ENCODE measurements at regions not wholly inside any gene's neighbourhood (a gene's known extent, or its start where the extent isn't known, plus 50 kb on each side); places are given as distances from the start of the nearest gene placed in this dataset.

- Histone ChIP-seq H3K36me3 (ENCODE audit: control insufficient read depth, insufficient read depth, low read length) (no peaks in the 10 kb centered on the region), H3K9ac (ENCODE audit: insufficient read depth in 1 of 2, low read depth in 2 of 2, low read length in 2 of 2) (no peak overlapping the region), H3K27me3 (ENCODE audit: control insufficient read depth in 2 of 2, insufficient read depth in 2 of 2, low read length in 2 of 2) (no peaks in the 10 kb centered on the region), H2AFZ (ENCODE audit: low read depth, low read length) (no peak overlapping the region), H3K4me3 (no peak overlapping the region), H3K4me2 (ENCODE audit: insufficient read depth, low read length) (no peak overlapping the region), H3K9me3 (replicated peaks; ENCODE audit: control insufficient read depth, insufficient read depth, low read depth, low read length) (no peaks in the 10 kb centered on the region), H3K9me1 (ENCODE audit: control insufficient read depth, insufficient read depth, low read length) (no peaks in the 10 kb centered on the region), H4K20me1 (replicated peaks; ENCODE audit: control insufficient read depth, insufficient read depth, low read length) (no peaks in the 10 kb centered on the region), H3K4me1 (replicated peaks in 1 of 2; ENCODE audit: control insufficient read depth in 2 of 2, insufficient read depth in 2 of 2, low read length in 2 of 2) (no peaks in the 10 kb centered on the region), H3K27ac (ENCODE audit: extremely low read depth, low read depth, low read length) (no peak overlapping the region), H3K79me2 (ENCODE audit: control insufficient read depth, insufficient read depth, low read length) (no peaks in the 10 kb centered on the region)
- FAIRE-seq (no peak), DNase-seq (ENCODE audit: extremely low read depth in 1 of 4, low spot score in 3 of 4) (no peak), ATAC-seq (no peak)
- CTCF ChIA-PET (ENCODE audit: low intra/inter-chr PET ratio), result no interaction called here
- in situ Hi-C loops (cut with MboI), result no loop called here
- intact Hi-C loops (cut with micrococcal nuclease), result no loop called here
- 0% methylated on average over 1 of the region's 1 CpG for WGBS (ENCODE audit: insufficient coverage, low coverage, missing lambda C conversion rate)
- no TSS peak for BruUV-seq (replicated peaks)
- TF ChIP-seq ZNF253 (CRISPR knock-in tag; conservative IDR thresholded peaks at IDR 0.05), result no peak
- TF ChIP-seq POLR3G (IDR thresholded peaks at IDR 0.05; ENCODE audit: extremely low read depth, insufficient read length, insufficient replicate concordance), result no peak
- no peak for TF ChIP-seq SIRT6 (IDR thresholded peaks at IDR 0.05; ENCODE audit: low read depth, low read length)
- no peak for TF ChIP-seq ZNF77 (CRISPR knock-in tag; IDR thresholded peaks at IDR 0.05)
- no peak for TF ChIP-seq TCF15 (CRISPR knock-in tag; IDR thresholded peaks at IDR 0.05)
- TF ChIP-seq EWSR1 (IDR thresholded peaks at IDR 0.05; ENCODE audit: borderline replicate concordance, low read depth, partially characterized antibody), result no peak
- no peak for TF ChIP-seq MECOM (CRISPR knock-in tag; IDR thresholded peaks at IDR 0.05)
- TF ChIP-seq ARID3A (IDR thresholded peaks at IDR 0.05; ENCODE audit: borderline replicate concordance, low read depth, low read length), result no peak
- TF ChIP-seq CHCHD3 (CRISPR knock-in tag; IDR thresholded peaks at IDR 0.05), result no peak
- TF ChIP-seq BMI1 (IDR thresholded peaks at IDR 0.05; ENCODE audit: low read length), result no peak
- no peak for TF ChIP-seq CCAR2 (IDR thresholded peaks at IDR 0.05; ENCODE audit: low read depth, low read length)
- no peak for TF ChIP-seq MNT (conservative IDR thresholded peaks at IDR 0.05)
- TF ChIP-seq MED1 (CRISPR knock-in tag; IDR thresholded peaks at IDR 0.05; ENCODE audit: borderline replicate concordance), result no peak
- no peak for TF ChIP-seq ZNF384 (IDR thresholded peaks at IDR 0.05; ENCODE audit: low read depth, low read length)
- TF ChIP-seq E2F1 (CRISPR knock-in tag; IDR thresholded peaks at IDR 0.05), result no peak
- no peak for TF ChIP-seq POU5F1 (IDR thresholded peaks at IDR 0.05; ENCODE audit: borderline replicate concordance, low read depth, low read length, partially characterized antibody)
- no peak for TF ChIP-seq HDAC1 (IDR thresholded peaks at IDR 0.05)
- no peak for TF ChIP-seq ZNF707 (CRISPR knock-in tag; conservative IDR thresholded peaks at IDR 0.05)
- POLR2A ChIA-PET, result no interaction called here
Measured at GRCh38 chr1:193680247-193680923, 494.0 kb upstream of the B3GALT2 start.

All from K562 (cell line).